AG10803 (cell line): ENCODE measurements at regions not wholly inside any gene's neighbourhood (a gene's known extent, or its start where the extent isn't known, plus 50 kb on each side); places are given as distances from the start of the nearest gene placed in this dataset.

ENCODE experiments used
- DNase-seq: peaks from one replicate; pipeline ENCODE4 v3.0.0; 2010; ENCODE audit warnings: low read depth
- H3K4me3 ChIP-seq: 2 replicates; pipeline ENCODE4 v1.5.1; 2011; ENCODE audit warnings: mild to moderate bottlenecking, low read length, control low read depth
- CTCF ChIP-seq: conservative IDR thresholded peaks from 2 replicates; pipeline ENCODE4 v1.5.1; 2011; ENCODE audit warnings: mild to moderate bottlenecking, low read length, control low read depth, inconsistent platforms

DNA sequence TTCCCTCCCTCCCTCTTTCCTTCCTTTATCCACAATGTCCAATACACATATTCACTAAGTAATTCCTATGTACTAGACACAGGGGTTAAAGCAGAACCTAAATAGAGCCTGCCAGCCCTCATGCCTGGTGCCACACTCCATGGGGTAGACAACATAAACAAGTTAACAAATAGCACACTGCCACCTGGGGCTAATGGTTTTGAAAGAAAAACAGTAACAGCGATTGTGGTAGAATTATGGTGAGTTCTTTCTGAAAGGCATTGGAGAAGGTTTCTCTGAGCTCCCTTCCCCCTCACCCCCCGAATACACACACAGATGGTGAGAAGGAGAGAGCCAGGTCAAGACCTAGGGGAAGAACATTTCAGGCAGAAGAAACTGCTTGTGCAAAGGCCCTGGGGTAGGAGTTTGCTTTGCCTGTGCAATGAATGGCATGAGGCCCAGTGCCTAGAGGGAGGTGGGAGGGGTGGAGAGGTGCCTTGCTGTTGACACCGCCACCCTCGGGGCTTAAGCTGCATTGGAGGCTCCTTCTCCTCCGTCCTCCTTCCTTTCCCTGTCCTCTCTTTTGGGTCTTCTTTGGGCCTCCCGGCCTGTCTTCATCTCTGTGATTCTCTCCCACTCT is 502.4 kb upstream of the SULF2 start:
- no peak overlapping the region for H3K4me3 ChIP-seq
- no peak for TF ChIP-seq CTCF
- no peak for DNase-seq

DNA sequence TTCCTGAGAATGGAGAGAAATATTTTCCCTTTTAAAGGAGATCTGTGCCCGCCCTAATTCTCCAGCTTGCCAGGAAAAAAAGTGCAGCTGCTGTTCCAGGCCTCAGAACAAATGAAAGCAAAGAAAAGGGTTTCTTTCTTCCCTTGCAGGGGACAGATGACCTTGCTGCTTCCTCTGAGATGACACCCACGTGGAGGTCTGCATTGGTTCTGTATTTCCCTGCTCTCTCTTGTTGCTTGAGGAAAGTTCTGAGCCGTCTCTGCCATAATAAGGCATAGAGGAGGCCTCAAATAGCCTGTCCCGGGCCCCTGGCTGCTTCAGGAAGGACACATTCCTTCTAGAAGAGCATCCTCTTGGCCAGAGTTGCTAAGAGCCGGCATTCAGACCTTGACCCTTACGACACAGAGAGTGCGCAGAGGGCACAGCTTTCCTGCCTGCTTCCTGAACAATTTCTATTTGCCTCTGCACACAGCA is 501.8 kb upstream of the SULF2 start:
- H3K4me3 ChIP-seq, result no peak overlapping the region
- no peak for DNase-seq
- no peak for TF ChIP-seq CTCF

- no peak for DNase-seq
- TF ChIP-seq CTCF, result no peak
- H3K4me3 ChIP-seq, result no peak overlapping the region
Measured at GRCh38 chr20:48286601-48287000, 501.3 kb upstream of the SULF2 start.

DNA sequence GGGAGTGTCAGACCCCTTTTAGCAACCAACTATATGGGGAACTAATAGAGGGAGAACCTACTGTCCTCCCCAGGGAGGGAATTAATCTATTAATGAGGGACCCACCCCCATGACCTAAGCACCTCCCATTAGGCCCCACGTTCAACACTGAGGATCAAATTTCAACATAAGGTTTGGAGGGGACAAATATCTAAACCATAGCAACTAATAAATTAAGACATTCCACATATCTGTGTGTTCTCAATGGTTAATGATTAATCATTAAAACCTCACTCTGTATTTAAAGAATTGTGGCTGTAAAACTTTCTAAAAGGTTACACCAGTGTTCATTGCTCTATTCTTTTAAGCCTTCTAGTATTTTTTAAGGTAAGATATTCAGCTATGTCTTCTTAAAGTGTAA is 500.4 kb upstream of the SULF2 start:
- no peak overlapping the region for H3K4me3 ChIP-seq
- DNase-seq, result no peak
- no peak for TF ChIP-seq CTCF

DNA sequence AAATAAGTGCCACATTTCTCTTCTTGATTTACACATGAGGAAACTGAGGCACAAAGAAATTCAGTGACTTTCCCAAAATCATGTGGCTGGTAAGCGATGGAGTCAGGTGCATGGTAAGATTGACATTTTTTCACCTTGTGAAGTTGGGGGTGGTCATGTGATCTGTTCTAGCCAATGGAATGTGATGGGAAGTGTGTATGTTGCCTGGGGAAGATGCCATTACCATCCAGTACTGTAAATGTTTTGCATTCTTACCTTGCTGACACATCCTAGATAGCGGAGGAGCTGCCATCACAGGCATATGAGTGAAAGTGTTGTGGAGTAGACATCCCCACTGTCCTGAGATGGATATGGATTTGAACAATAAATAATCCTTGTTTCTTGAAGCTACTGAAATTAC is 499.6 kb upstream of the SULF2 start:
- H3K4me3 ChIP-seq, result no peak overlapping the region
- DNase-seq, result no peak
- TF ChIP-seq CTCF, result no peak

DNA sequence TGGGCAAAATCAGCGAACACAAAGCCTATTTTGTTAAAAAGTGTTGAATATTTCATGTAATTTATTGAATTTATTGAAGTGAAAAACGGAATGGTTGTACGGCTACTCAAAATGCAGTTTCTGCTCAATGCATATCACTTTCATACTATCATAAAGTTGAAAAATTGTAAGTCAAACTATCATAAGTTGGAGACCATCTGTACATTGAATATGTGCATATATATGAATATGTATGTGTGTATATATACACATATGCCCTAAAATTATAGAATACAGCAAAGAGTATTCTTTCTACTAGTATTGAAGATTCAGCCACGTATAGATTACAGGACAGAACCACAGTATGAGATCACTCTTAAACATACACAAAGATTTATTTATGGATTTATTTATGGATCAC is 499.0 kb upstream of the SULF2 start:
- TF ChIP-seq CTCF, result no peak
- no peak overlapping the region for H3K4me3 ChIP-seq
- no peak for DNase-seq

GRCh38 chr20:48283470-48284110 is 498.3 kb upstream of the SULF2 start:
- no peak overlapping the region for H3K4me3 ChIP-seq
- no peak for TF ChIP-seq CTCF
- DNase-seq, result peak; percentile 69
